Pancreas (tissue), 10 donors: ENCODE measurements at regions not wholly inside any gene's neighbourhood (a gene's known extent, or its start where the extent isn't known, plus 50 kb on each side); places are given as distances from the start of the nearest gene placed in this dataset.

Experiments
- ATAC-seq, 4 donors: fragments of 200-7000 bp; cut with Tn5 transposase; one replicate each; pipeline versions ENCODE4 v1.8.0 to v1.9.1; 2020; ENCODE audit warnings: mild to moderate bottlenecking in 4 of 4, moderate library complexity in 4 of 4
- DNase-seq, 6 donors: peaks; one replicate each; pipeline ENCODE4 v3.0.0-alpha.2; 2020
- FAIRE-seq: peaks from 2 replicates; lab custom pipeline; 2012; peaks lifted over from hg19 to GRCh38; lab: Jason Lieb, UNC
- H3K27ac ChIP-seq, 4 donors: fragments of 200-600 bp; sonication (generic); 1 replicate in 3 of 4; 2 replicates in 1 of 4; pipeline versions ENCODE4 v1.5.0 to v1.8.0; 2020
- H3K27me3 ChIP-seq, 4 donors: fragments of 200-600 bp; one replicate each; pipeline ENCODE4 v1.8.0; 2021
- H3K36me3 ChIP-seq, 3 donors: fragments of 200-600 bp; sonication (generic) in 1 of 3; one replicate each; pipeline versions ENCODE4 v1.5.0 to v1.8.0; 2020 to 2021
- H3K4me1 ChIP-seq, 3 donors: fragments of 200-600 bp; one replicate each; pipeline ENCODE4 v1.8.0; 2021
- H3K4me3 ChIP-seq, 4 donors: fragments of 200-600 bp; sonication (generic) in 2 of 4; one replicate each; pipeline versions ENCODE4 v1.5.0 to v1.8.0; 2020 to 2021
- H3K9me3 ChIP-seq, 4 donors: fragments of 200-600 bp; one replicate each; pipeline ENCODE4 v1.8.0; 2021
- WGBS, 2 donors: extraction: QIAGEN DNeasy Blood & Tissue Kit; methylation state at CpG; one replicate each; pipeline ENCODE4 v1.1.7; 2013; 5-methylcytosine and 5-hydroxymethylcytosine counted together
- intact Hi-C, 3 donors: fragments of 100-400 bp; cut with DNase I; formaldehyde crosslinking; loops; one replicate each; pipeline versions ENCODE4 v1.11.1 to v1.14.2; 2022
- TF ChIP-seq, protein P1 (sequence below), 4 donors: fragments of 200-600 bp; sonication (generic) in 3 of 4; IDR thresholded peaks; one replicate each; pipeline versions ENCODE4 v1.5.0 to v1.8.0; 2021; ENCODE audit warnings: antibody characterized with exemption in 4 of 4
- donor health status: healthy with polysubstance abuse.
- donor health status: DM: no; HTN: no; CAD: no; lungs with moderate emphysema.
- donor health status: DM: no; HTN: no; CAD: no.
- donor health status: control.
- donor health status: control.
- donor health status: Bipolar disorder and iron deficiency.
- donor health status: DM: yes; HTN: yes; CAD: no.
- donor health status: DM: no; HTN: no; CAD: no.
- donor health status: DM: no; HTN: no; CAD: no.
- donor health status: DM: yes; HTN: yes; CAD: no.

DNA sequence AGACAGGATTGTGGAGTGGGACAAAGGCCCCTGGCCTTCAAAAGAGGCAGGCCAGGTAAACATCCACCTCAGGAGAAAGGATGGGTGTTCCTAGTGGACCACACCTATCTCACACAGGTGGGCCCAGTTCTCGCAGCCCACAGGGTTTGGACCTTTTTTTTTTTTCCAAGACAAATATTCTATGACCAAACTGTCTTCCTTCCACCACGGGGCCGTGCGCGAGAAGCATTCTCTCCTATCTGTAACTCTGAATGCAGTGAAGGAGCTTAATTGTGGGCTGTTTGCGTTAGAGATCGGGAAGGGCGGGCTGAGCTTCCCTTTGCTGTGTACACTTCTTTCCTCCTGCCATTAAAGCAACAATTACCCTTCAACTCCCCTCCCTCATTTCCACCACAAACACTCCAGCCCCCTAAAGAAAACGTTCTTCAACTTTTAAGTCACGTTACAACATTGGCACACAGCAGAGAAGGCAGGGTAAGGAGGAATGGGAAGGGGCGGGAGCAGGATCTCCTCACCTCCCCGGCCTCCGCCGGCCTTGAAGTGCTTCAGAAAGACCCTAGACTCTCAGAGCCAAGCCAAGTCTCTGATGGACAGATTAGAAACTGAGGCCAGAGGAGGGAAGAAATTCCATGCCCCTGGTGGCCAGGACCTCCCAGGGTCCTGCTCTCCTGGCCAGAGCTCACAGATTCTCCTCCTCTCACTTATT, 238.4 kb downstream of the BUD13 start:
- no peak overlapping the region for H3K4me3 ChIP-seq
- intact Hi-C loops, result no loop called here
- DNase-seq (no peak), FAIRE-seq (no peak), ATAC-seq (no peak)
- no peak overlapping the region for H3K27ac ChIP-seq
- no peaks in the 10 kb centered on the region for H3K27me3 ChIP-seq
- TF ChIP-seq, protein P1, sequence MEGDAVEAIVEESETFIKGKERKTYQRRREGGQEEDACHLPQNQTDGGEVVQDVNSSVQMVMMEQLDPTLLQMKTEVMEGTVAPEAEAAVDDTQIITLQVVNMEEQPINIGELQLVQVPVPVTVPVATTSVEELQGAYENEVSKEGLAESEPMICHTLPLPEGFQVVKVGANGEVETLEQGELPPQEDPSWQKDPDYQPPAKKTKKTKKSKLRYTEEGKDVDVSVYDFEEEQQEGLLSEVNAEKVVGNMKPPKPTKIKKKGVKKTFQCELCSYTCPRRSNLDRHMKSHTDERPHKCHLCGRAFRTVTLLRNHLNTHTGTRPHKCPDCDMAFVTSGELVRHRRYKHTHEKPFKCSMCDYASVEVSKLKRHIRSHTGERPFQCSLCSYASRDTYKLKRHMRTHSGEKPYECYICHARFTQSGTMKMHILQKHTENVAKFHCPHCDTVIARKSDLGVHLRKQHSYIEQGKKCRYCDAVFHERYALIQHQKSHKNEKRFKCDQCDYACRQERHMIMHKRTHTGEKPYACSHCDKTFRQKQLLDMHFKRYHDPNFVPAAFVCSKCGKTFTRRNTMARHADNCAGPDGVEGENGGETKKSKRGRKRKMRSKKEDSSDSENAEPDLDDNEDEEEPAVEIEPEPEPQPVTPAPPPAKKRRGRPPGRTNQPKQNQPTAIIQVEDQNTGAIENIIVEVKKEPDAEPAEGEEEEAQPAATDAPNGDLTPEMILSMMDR (IDR thresholded peaks at IDR 0.05), result no peak
- no peaks in the 10 kb centered on the region for H3K36me3 ChIP-seq
- no peaks in the 10 kb centered on the region for H3K4me1 ChIP-seq
- 26% methylated on average over 14 of the region's 14 CpGs for WGBS, 2 donors
- H3K9me3 ChIP-seq, result no peaks in the 10 kb centered on the region

DNA sequence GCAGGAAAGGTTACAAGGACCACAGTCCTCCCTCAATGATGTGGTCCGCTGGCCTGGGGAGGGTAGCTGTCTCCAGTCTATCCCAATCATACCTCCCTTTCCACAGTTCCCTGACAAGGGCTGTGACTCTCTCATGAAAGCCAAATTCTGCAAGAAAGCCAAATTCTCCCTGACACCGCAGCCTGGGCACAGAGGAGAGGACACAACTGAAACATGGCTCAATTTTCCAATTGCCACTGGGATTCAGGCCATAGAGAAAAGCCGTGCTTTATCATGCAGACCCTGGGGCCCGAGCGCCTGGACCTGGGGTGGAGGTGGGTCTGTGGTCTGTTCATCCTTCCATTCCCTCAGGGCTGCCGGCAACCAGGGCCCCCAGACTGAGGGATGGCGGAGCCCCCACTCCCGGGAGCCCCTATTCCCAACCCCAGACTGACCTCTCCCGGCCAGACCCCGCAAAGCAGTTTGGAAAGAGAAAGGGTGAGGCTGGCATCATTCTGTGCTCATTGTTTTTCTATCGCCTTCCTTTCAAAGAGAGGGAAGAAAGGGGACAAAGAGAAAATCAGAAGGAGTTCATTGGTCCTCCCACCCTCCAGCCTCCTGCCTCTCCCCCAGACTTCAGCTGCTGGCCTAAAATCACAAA, 239.5 kb downstream of the BUD13 start:
- intact Hi-C loops, result no loop called here
- DNase-seq (no peak), FAIRE-seq (no peak), ATAC-seq (no peak)
- Histone ChIP-seq H3K27ac (no peak overlapping the region), H3K36me3 (no peaks in the 10 kb centered on the region), H3K9me3 (no peaks in the 10 kb centered on the region), H3K27me3 (no peaks in the 10 kb centered on the region), H3K4me1 (no peaks in the 10 kb centered on the region), H3K4me3 (no peak overlapping the region)
- TF ChIP-seq, protein P1 (IDR thresholded peaks at IDR 0.05), result no peak
- 35 to 44% methylated on average over 11 of the region's 11 CpGs for WGBS, 2 donors

DNA sequence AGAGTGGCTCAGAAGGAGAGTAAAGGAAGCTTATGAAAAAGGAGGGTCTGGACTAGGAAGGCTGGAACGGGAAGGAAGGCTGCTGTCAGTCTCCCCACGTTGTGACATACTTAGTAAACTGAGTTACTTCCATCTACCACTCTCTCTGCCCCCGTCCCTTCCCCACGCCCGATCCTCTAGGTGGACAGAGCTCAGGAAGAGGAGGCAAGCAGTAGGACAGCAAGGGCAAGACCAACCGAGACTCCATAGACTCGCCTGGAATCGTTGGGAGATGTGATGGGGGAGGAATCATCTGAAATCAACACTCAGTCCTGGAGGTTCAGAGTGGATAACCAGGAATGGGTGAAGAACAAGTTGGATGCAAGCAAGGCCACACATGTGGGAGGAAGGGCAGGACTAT, 240.7 kb downstream of the BUD13 start:
- no peak for ATAC-seq
- 61 to 71% methylated on average over 8 of the region's 8 CpGs for WGBS, 2 donors
- H3K36me3 ChIP-seq, result no peaks in the 10 kb centered on the region
- no peak overlapping the region for H3K4me3 ChIP-seq
- no peaks in the 10 kb centered on the region for H3K4me1 ChIP-seq
- H3K27me3 ChIP-seq, result no peaks in the 10 kb centered on the region
- TF ChIP-seq, protein P1 (IDR thresholded peaks at IDR 0.05), result no peak
- DNase-seq, result no peak
- intact Hi-C loops, result no loop called here
- H3K9me3 ChIP-seq, result no peaks in the 10 kb centered on the region
- no peak overlapping the region for H3K27ac ChIP-seq
- no peak for FAIRE-seq

DNA sequence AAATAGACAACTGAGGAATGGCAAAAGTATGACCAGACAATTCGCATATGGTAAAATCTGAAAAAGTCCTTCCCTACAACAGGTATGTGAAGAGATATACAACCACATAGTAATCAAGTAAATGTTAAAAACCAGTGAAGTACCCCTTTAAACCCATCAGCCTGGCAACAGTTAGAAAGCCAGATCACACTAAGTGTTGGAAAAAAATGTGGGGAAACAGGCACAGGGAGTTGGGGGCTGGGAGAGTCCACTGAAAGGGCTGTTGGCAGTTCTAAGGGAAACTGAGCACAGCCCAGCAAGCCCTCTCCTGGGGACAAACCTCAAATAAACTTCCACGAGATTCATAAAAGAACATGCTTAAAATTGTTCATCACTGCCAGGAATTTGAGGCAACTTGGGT, 242.1 kb downstream of the BUD13 start:
- intact Hi-C loops, result no loop called here
- no peak overlapping the region for H3K27ac ChIP-seq
- no peaks in the 10 kb centered on the region for H3K9me3 ChIP-seq
- H3K27me3 ChIP-seq, result no peaks in the 10 kb centered on the region
- H3K36me3 ChIP-seq, result no peaks in the 10 kb centered on the region
- no peak overlapping the region for H3K4me3 ChIP-seq
- ATAC-seq (no peak), FAIRE-seq (no peak), DNase-seq (no peak)
- TF ChIP-seq, protein P1 (IDR thresholded peaks at IDR 0.05), result no peak
- H3K4me1 ChIP-seq, result no peaks in the 10 kb centered on the region
- 67 to 78% methylated on average over 2 of the region's 2 CpGs for WGBS, 2 donors

DNA sequence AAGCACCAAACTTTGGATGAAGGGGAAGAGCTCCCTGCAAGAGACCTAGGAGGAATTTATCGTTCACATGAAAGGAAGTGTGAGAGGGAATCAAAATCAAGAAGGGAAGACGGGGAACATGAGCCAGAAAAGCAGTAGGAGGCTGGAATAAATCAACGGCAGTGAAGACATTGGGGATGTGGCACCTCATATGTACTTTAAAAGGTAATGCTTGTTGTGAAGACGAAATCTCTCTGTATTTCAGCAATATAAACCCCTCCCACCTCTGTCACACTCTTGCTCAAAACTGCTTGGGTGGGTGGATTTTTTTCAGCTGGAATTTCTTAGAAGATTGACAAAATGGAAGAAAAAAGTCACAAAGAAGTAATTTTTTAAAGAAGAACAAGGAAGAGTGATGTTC, 243.5 kb downstream of the BUD13 start:
- DNase-seq, result no peak
- H3K27me3 ChIP-seq, result no peaks in the 10 kb centered on the region
- no peak overlapping the region for H3K4me3 ChIP-seq
- ATAC-seq, result no peak
- H3K4me1 ChIP-seq, result no peaks in the 10 kb centered on the region
- H3K27ac ChIP-seq, result no peak overlapping the region
- 52 to 74% methylated on average over 4 of the region's 4 CpGs for WGBS, 2 donors
- no peaks in the 10 kb centered on the region for H3K9me3 ChIP-seq
- intact Hi-C loops, result no loop called here
- TF ChIP-seq, protein P1 (IDR thresholded peaks at IDR 0.05), result no peak
- no peaks in the 10 kb centered on the region for H3K36me3 ChIP-seq
- FAIRE-seq, result no peak
